MM.1S (cell line): ENCODE measurements at regions not wholly inside any gene's neighbourhood (a gene's known extent, or its start where the extent isn't known, plus 50 kb on each side); places are given as distances from the start of the nearest gene placed in this dataset.

ENCODE experiments used
- DNase-seq: peaks from one replicate; pipeline ENCODE4 v3.0.0-alpha.2; 2015
- H2AFZ ChIP-seq: fragments of 300-600 bp; sonication (generic); 2 replicates; pipeline ENCODE4 v1.6.0; 2016; ENCODE audit warnings: antibody characterized with exemption, low read length
- H3F3A ChIP-seq: fragments of 300-600 bp; sonication (generic); 2 replicates; pipeline ENCODE4 v1.6.1; 2016; ENCODE audit warnings: mild to moderate bottlenecking, antibody characterized with exemption, low read length, moderate library complexity, mixed read lengths; ENCODE audit not compliant: insufficient read depth
- H3K27ac ChIP-seq: fragments of 300-600 bp; sonication (generic); 2 replicates; pipeline ENCODE4 v1.5.1; 2016; ENCODE audit warnings: mild to moderate bottlenecking, low read length
- H3K27me3 ChIP-seq: fragments of 300-600 bp; sonication (generic); replicated peaks from 2 replicates; pipeline ENCODE4 v1.6.0; 2016; ENCODE audit warnings: low read length; ENCODE audit not compliant: insufficient read depth
- H3K36me3 ChIP-seq: fragments of 300-600 bp; sonication (generic); replicated peaks from 2 replicates; pipeline ENCODE4 v1.6.1; 2016; ENCODE audit warnings: mild to moderate bottlenecking, low read length, mixed read lengths; ENCODE audit not compliant: insufficient read depth
- H3K4me1 ChIP-seq: fragments of 300-600 bp; sonication (generic); 2 replicates; pipeline ENCODE4 v1.6.1; 2016; ENCODE audit warnings: low read length, mixed read lengths
- H3K4me2 ChIP-seq: fragments of 300-600 bp; sonication (generic); 2 replicates; pipeline ENCODE4 v1.6.0; 2016; ENCODE audit warnings: low read depth, low read length
- H3K4me3 ChIP-seq: fragments of 300-600 bp; sonication (generic); 2 replicates; pipeline ENCODE4 v1.5.1; 2016; ENCODE audit warnings: low read length, mixed read lengths
- H3K79me2 ChIP-seq: fragments of 300-600 bp; sonication (generic); 2 replicates; pipeline ENCODE4 v1.6.1; 2016; ENCODE audit warnings: mixed run types, low read length, mixed read lengths
- H3K9ac ChIP-seq: fragments of 300-600 bp; sonication (generic); 2 replicates; pipeline ENCODE4 v1.6.1; 2016; ENCODE audit warnings: low read length, mixed read lengths
- H3K9me2 ChIP-seq: fragments of 300-600 bp; sonication (generic); replicated peaks from 2 replicates; pipeline ENCODE4 v1.6.1; 2016; ENCODE audit warnings: mild to moderate bottlenecking, low read length, mixed read lengths; ENCODE audit not compliant: insufficient read depth
- H3K9me3 ChIP-seq: fragments of 300-600 bp; sonication (generic); replicated peaks from 2 replicates; pipeline ENCODE4 v1.6.1; 2016; ENCODE audit warnings: mild to moderate bottlenecking, low read length, mixed read lengths; ENCODE audit not compliant: insufficient read depth
- H4K20me1 ChIP-seq: fragments of 300-600 bp; sonication (generic); 2 replicates; pipeline ENCODE4 v1.6.1; 2016; ENCODE audit warnings: mild to moderate bottlenecking, low read length, moderate library complexity, mixed read lengths; ENCODE audit not compliant: insufficient read depth
- CTCF ChIP-seq: fragments of 300-600 bp; sonication (generic); IDR thresholded peaks from 2 replicates; pipeline ENCODE4 v1.5.1; 2016; ENCODE audit warnings: antibody characterized with exemption, low read length, mixed read lengths
- EZH2 ChIP-seq: fragments of 300-600 bp; sonication (generic); optimal IDR thresholded peaks from 2 replicates; pipeline ENCODE3; 2017; ENCODE audit warnings: low read depth, mild to moderate bottlenecking, antibody characterized with exemption, low read length, mixed read lengths
- EZH2phosphoT487 ChIP-seq: fragments of 300-600 bp; sonication (generic); IDR thresholded peaks from 2 replicates; pipeline ENCODE4 v1.6.1; 2018; ENCODE audit warnings: antibody characterized with exemption, low read length

DNA sequence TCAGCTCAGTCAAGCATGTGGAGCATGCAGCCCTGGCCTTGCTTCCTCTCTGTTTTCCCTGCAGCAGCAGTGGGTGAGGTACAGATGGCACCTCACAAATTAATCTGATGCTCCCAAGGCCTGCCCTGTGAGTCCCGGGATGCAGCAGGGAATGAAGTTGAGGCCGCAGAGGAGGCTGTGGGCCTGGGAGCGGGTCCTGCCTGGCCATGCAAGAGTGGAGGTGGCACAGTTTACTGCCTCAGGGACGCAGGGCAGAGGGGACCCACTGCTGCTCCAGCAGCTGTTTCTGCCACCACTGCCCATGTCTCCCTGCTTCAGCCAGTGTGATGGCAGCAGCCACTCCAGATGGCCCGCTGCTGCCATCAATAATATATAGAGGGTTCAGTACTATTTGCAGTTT lies 474.6 kb downstream of the EPHA5 start:
- no peaks in the 10 kb centered on the region for H3F3A ChIP-seq
- no peaks in the 10 kb centered on the region for H3K4me1 ChIP-seq
- H4K20me1 ChIP-seq = no peaks in the 10 kb centered on the region
- no peak overlapping the region for H3K9ac ChIP-seq
- no peak for TF ChIP-seq EZH2
- no peak for TF ChIP-seq CTCF
- TF ChIP-seq EZH2phosphoT487 = no peak
- H3K79me2 ChIP-seq = no peaks in the 10 kb centered on the region
- H3K9me2 ChIP-seq = no peaks in the 10 kb centered on the region
- no peak overlapping the region for H2AFZ ChIP-seq
- H3K4me3 ChIP-seq = no peak overlapping the region
- no peak overlapping the region for H3K27ac ChIP-seq
- no peaks in the 10 kb centered on the region for H3K27me3 ChIP-seq
- H3K9me3 ChIP-seq = no peaks in the 10 kb centered on the region
- no peaks in the 10 kb centered on the region for H3K36me3 ChIP-seq
- DNase-seq = no peak
- no peak overlapping the region for H3K4me2 ChIP-seq

DNA sequence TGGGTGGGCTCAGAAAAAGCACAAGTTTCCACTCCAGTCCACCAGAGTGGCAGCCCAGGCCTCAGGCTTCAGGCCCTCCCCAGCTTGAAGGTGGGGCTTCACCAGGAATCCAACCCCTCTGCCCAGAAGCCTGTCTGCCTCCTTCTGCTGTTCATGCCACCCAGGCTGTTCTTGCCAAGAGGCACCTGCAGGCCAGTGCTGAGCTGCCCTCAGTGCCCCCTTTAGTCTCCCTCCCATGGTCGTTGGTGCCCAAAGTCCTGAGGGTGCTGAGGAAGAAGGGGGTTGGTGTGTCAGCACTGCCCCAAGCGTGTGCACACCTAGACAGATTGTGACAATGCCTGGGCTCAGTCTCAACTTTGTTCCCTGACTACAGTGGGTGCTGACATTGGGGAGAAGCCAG lies 475.3 kb downstream of the EPHA5 start:
- no peak overlapping the region for H3K27ac ChIP-seq
- no peak for TF ChIP-seq EZH2
- no peak for TF ChIP-seq EZH2phosphoT487
- TF ChIP-seq CTCF = no peak
- no peaks in the 10 kb centered on the region for H3F3A ChIP-seq
- H3K4me3 ChIP-seq = no peak overlapping the region
- H3K9me2 ChIP-seq = no peaks in the 10 kb centered on the region
- no peak overlapping the region for H3K9ac ChIP-seq
- H2AFZ ChIP-seq = no peak overlapping the region
- no peaks in the 10 kb centered on the region for H3K36me3 ChIP-seq
- no peak for DNase-seq
- H3K79me2 ChIP-seq = no peaks in the 10 kb centered on the region
- no peak overlapping the region for H3K4me2 ChIP-seq
- H4K20me1 ChIP-seq = no peaks in the 10 kb centered on the region
- no peaks in the 10 kb centered on the region for H3K27me3 ChIP-seq
- no peaks in the 10 kb centered on the region for H3K4me1 ChIP-seq
- H3K9me3 ChIP-seq = no peaks in the 10 kb centered on the region

DNA sequence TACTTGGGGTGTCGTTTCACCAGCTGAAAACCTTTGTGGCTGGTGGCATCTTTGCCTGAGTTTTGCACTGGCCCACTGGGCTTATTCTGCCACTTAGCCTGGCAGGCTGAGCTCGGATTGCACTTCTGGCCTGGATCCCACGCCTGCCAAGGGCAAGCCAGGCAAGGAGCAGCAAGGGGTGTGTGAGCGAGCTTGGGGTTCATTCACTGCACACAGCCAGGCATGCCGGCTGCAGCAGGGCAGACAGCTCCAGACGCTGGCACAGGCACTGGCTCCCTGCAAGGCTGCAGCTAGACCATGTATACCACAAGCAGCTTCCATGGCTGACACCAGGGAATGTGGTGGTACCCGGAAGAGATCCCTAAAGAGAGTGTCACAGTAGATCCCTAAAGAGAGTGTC lies 476.3 kb downstream of the EPHA5 start:
- H3K27me3 ChIP-seq = no peaks in the 10 kb centered on the region
- no peaks in the 10 kb centered on the region for H3K79me2 ChIP-seq
- no peak for TF ChIP-seq CTCF
- TF ChIP-seq EZH2 = no peak
- TF ChIP-seq EZH2phosphoT487 = no peak
- H3K36me3 ChIP-seq = no peaks in the 10 kb centered on the region
- DNase-seq = no peak
- H3K27ac ChIP-seq = no peak overlapping the region
- no peak overlapping the region for H2AFZ ChIP-seq
- H3K4me3 ChIP-seq = no peak overlapping the region
- no peak overlapping the region for H3K9ac ChIP-seq
- no peaks in the 10 kb centered on the region for H3K9me3 ChIP-seq
- H3F3A ChIP-seq = no peaks in the 10 kb centered on the region
- H4K20me1 ChIP-seq = no peaks in the 10 kb centered on the region
- no peaks in the 10 kb centered on the region for H3K9me2 ChIP-seq
- H3K4me1 ChIP-seq = no peaks in the 10 kb centered on the region
- H3K4me2 ChIP-seq = no peak overlapping the region

DNA sequence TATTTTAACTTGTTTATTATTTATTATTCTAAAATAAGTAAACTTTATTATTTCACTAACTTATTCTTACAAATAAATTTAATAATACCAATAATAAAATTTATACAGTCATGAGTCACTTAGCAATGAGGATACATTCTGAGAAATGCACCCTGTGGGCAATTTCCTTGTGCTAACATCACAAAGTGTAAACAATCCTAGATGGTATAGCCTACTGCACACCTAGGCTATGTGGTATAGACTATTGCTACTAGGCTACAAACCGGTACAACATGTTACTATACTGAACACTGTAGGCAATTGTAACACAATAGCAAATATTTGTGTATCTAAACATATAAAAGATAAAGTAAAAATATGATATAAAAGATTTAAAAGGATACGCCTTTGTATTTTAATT lies 479.5 kb downstream of the EPHA5 start:
- Histone ChIP-seq H3K9ac (no peak overlapping the region), H3K36me3 (no peaks in the 10 kb centered on the region), H3K9me2 (no peaks in the 10 kb centered on the region)

More for the DNA sequence above, 479.5 kb downstream of the EPHA5 start:
- no peak overlapping the region for H3K4me2 ChIP-seq
- H3K4me1 ChIP-seq = no peaks in the 10 kb centered on the region
- H2AFZ ChIP-seq = no peak overlapping the region
- no peaks in the 10 kb centered on the region for H3F3A ChIP-seq
- H3K27ac ChIP-seq = no peak overlapping the region
- DNase-seq = no peak
- no peaks in the 10 kb centered on the region for H3K79me2 ChIP-seq
- TF ChIP-seq EZH2phosphoT487 (no peak), EZH2 (no peak), CTCF (no peak)
- no peaks in the 10 kb centered on the region for H3K27me3 ChIP-seq
- H4K20me1 ChIP-seq = no peaks in the 10 kb centered on the region
- no peaks in the 10 kb centered on the region for H3K9me3 ChIP-seq
- H3K4me3 ChIP-seq = no peak overlapping the region
